ENCODE measurements at regions not wholly inside any gene's neighbourhood (a gene's known extent, or its start where the extent isn't known, plus 50 kb on each side); places are given as distances from the start of the nearest gene placed in this dataset.

- no peak overlapping the region for H3K4me3 ChIP-seq
- no peak overlapping the region for H3K27ac ChIP-seq
- no peak for DNase-seq
- WGBS, 2 experiments (ENCODE audit: low coverage in 1 of 2, low lambda C conversion rate in 2 of 2, missing lambda C conversion rate in 2 of 2), result 68 to 81% methylated on average over 1 of the region's 1 CpG
- no peaks in the 10 kb centered on the region for H3K9me2 ChIP-seq (ENCODE audit: insufficient read depth)
- H3K27me3 ChIP-seq (replicated peaks; ENCODE audit: insufficient read depth), result peaks cover 39% of the 10 kb centered on the region
- no peak for TF ChIP-seq EZH2 (IDR thresholded peaks at IDR 0.05; ENCODE audit: insufficient read depth, poor library complexity, severe bottlenecking)
- no peak for TF ChIP-seq EZH2phosphoT487 (IDR thresholded peaks at IDR 0.05; ENCODE audit: insufficient read depth, low read depth)
- no peaks in the 10 kb centered on the region for H4K20me1 ChIP-seq (ENCODE audit: insufficient read depth)
- no peaks in the 10 kb centered on the region for H3K9me3 ChIP-seq (ENCODE audit: low read depth)
- H3K36me3 ChIP-seq (ENCODE audit: low read depth), result no peaks in the 10 kb centered on the region
- no peaks in the 10 kb centered on the region for H3K4me1 ChIP-seq (ENCODE audit: insufficient read depth)
- H3K4me2 ChIP-seq (ENCODE audit: unreplicated experiment), result no peak overlapping the region
- H2AFZ ChIP-seq, result no peak overlapping the region
- H3K9ac ChIP-seq, result no peak overlapping the region
- in situ Hi-C loops (cut with MboI), result loop anchor here (25.0 kb wide), 1 partner anchor 299 kb away; no protein-coding TSS in a partner anchor
- H3F3A ChIP-seq (ENCODE audit: insufficient read depth), result no peaks in the 10 kb centered on the region
- H3K79me2 ChIP-seq (ENCODE audit: insufficient read depth), result no peaks in the 10 kb centered on the region
These were observed 74.9 kb upstream of the SELENOP start for GRCh38 chr5:42886635-42887034.

- Histone ChIP-seq H3K4me3 (no peak overlapping the region), H3K27ac (no peak overlapping the region), H4K20me1 (ENCODE audit: insufficient read depth) (no peaks in the 10 kb centered on the region), H3K9ac (no peak overlapping the region), H3F3A (ENCODE audit: insufficient read depth) (no peaks in the 10 kb centered on the region), H3K4me2 (ENCODE audit: unreplicated experiment) (no peak overlapping the region), H3K27me3 (replicated peaks; ENCODE audit: insufficient read depth) (peaks cover 32% of the 10 kb centered on the region), H2AFZ (no peak overlapping the region), H3K79me2 (ENCODE audit: insufficient read depth) (no peaks in the 10 kb centered on the region), H3K36me3 (ENCODE audit: low read depth) (no peaks in the 10 kb centered on the region), H3K4me1 (ENCODE audit: insufficient read depth) (no peaks in the 10 kb centered on the region), H3K9me3 (ENCODE audit: low read depth) (no peaks in the 10 kb centered on the region), H3K9me2 (ENCODE audit: insufficient read depth) (no peaks in the 10 kb centered on the region)
- WGBS, 2 experiments (ENCODE audit: low coverage in 1 of 2, low lambda C conversion rate in 2 of 2, missing lambda C conversion rate in 2 of 2), result 56 to 71% methylated on average over 1 of the region's 1 CpG
- in situ Hi-C loops (cut with MboI), result loop anchor here (25.0 kb wide), 1 partner anchor 297 kb away; no protein-coding TSS in a partner anchor
- TF ChIP-seq EZH2 (IDR thresholded peaks at IDR 0.05; ENCODE audit: insufficient read depth, poor library complexity, severe bottlenecking) (no peak), EZH2phosphoT487 (IDR thresholded peaks at IDR 0.05; ENCODE audit: insufficient read depth, low read depth) (no peak)
- no peak for DNase-seq
These were observed 72.6 kb upstream of the SELENOP start for GRCh38 chr5:42884326-42884725.

GRCh38 chr5:42881416-42882117, 69.9 kb upstream of the SELENOP start:
- TF ChIP-seq EZH2 (IDR thresholded peaks at IDR 0.05; ENCODE audit: insufficient read depth, poor library complexity, severe bottlenecking), result no peak
- no peak for TF ChIP-seq EZH2phosphoT487 (IDR thresholded peaks at IDR 0.05; ENCODE audit: insufficient read depth, low read depth)
- H3K79me2 ChIP-seq (ENCODE audit: insufficient read depth), result no peaks in the 10 kb centered on the region
- no peaks in the 10 kb centered on the region for H3K9me3 ChIP-seq (ENCODE audit: low read depth)
- H3K36me3 ChIP-seq (ENCODE audit: low read depth), result no peaks in the 10 kb centered on the region
- H3K4me1 ChIP-seq (ENCODE audit: insufficient read depth), result no peaks in the 10 kb centered on the region
- H3K9ac ChIP-seq, result no peak overlapping the region
- H3F3A ChIP-seq (ENCODE audit: insufficient read depth), result no peaks in the 10 kb centered on the region
- no peak for DNase-seq
- no peak overlapping the region for H3K4me2 ChIP-seq (ENCODE audit: unreplicated experiment)
- H3K27me3 ChIP-seq (replicated peaks; ENCODE audit: insufficient read depth), result peaks cover 13% of the 10 kb centered on the region
- in situ Hi-C loops (cut with MboI), result loop anchor here (25.0 kb wide), 1 partner anchor 294 kb away; no protein-coding TSS in a partner anchor
- H2AFZ ChIP-seq, result no peak overlapping the region
- no peaks in the 10 kb centered on the region for H3K9me2 ChIP-seq (ENCODE audit: insufficient read depth)
- no peak overlapping the region for H3K4me3 ChIP-seq
- no peak overlapping the region for H3K27ac ChIP-seq
- no peaks in the 10 kb centered on the region for H4K20me1 ChIP-seq (ENCODE audit: insufficient read depth)
- WGBS, 2 experiments (ENCODE audit: low coverage in 1 of 2, low lambda C conversion rate in 2 of 2, missing lambda C conversion rate in 2 of 2), result 49 to 52% methylated on average over 5 of the region's 5 CpGs

- TF ChIP-seq EZH2phosphoT487 (IDR thresholded peaks at IDR 0.05; ENCODE audit: insufficient read depth, low read depth) (no peak), EZH2 (IDR thresholded peaks at IDR 0.05; ENCODE audit: insufficient read depth, poor library complexity, severe bottlenecking) (no peak)
- H3K4me1 ChIP-seq (ENCODE audit: insufficient read depth), result no peaks in the 10 kb centered on the region
- H3K9ac ChIP-seq, result no peak overlapping the region
- H3K36me3 ChIP-seq (ENCODE audit: low read depth), result no peaks in the 10 kb centered on the region
- H3K4me2 ChIP-seq (ENCODE audit: unreplicated experiment), result no peak overlapping the region
- no peaks in the 10 kb centered on the region for H3K79me2 ChIP-seq (ENCODE audit: insufficient read depth)
- H3K9me2 ChIP-seq (ENCODE audit: insufficient read depth), result no peaks in the 10 kb centered on the region
- H4K20me1 ChIP-seq (ENCODE audit: insufficient read depth), result no peaks in the 10 kb centered on the region
- H3K27me3 ChIP-seq (replicated peaks; ENCODE audit: insufficient read depth), result peaks cover 15% of the 10 kb centered on the region; the same call in 1 of the 2 replicates
- H3K4me3 ChIP-seq, result no peak overlapping the region
- WGBS, 2 experiments (ENCODE audit: low coverage in 1 of 2, low lambda C conversion rate in 2 of 2, missing lambda C conversion rate in 2 of 2), result 30 to 40% methylated on average over 1 of the region's 1 CpG
- no peaks in the 10 kb centered on the region for H3F3A ChIP-seq (ENCODE audit: insufficient read depth)
- in situ Hi-C loops (cut with MboI), result loop anchor here (25.0 kb wide), 1 partner anchor 293 kb away; no protein-coding TSS in a partner anchor
- H3K27ac ChIP-seq, result no peak overlapping the region
- H3K9me3 ChIP-seq (ENCODE audit: low read depth), result no peaks in the 10 kb centered on the region
- H2AFZ ChIP-seq, result no peak overlapping the region
- no peak for DNase-seq
These were observed 68.9 kb upstream of the SELENOP start for GRCh38 chr5:42880496-42881150.
